GM23338 (cell line): ENCODE measurements at regions not wholly inside any gene's neighbourhood (a gene's known extent, or its start where the extent isn't known, plus 50 kb on each side); places are given as distances from the start of the nearest gene placed in this dataset.

Experiments
- ATAC-seq: fragments of 200-7000 bp; cut with Tn5 transposase; 3 replicates; pipeline ENCODE4 v1.9.1; 2020
- DNase-seq: peaks from one replicate; pipeline ENCODE4 v3.0.0-alpha.2; 2015; ENCODE audit warnings: low spot score
- H2AFZ ChIP-seq: fragments of 200-600 bp; sonication (generic); 2 replicates; pipeline ENCODE4 v1.8.0; 2016; ENCODE audit warnings: antibody characterized with exemption, mild to moderate bottlenecking, moderate library complexity
- H3F3A ChIP-seq: fragments of 200-600 bp; sonication (generic); replicated peaks from 2 replicates; pipeline ENCODE4 v1.8.0; 2017; ENCODE audit warnings: antibody characterized with exemption, mixed run types, low read depth
- H3K27ac ChIP-seq: fragments of 200-600 bp; sonication (generic); 2 replicates; pipeline ENCODE4 v1.6.1; 2016; ENCODE audit warnings: low read depth
- H3K27me3 ChIP-seq: fragments of 200-600 bp; sonication (generic); 2 replicates; pipeline ENCODE4 v1.8.0; 2016; ENCODE audit warnings: mild to moderate bottlenecking, mixed run types, moderate library complexity; ENCODE audit not compliant: insufficient read depth
- H3K36me3 ChIP-seq: fragments of 200-600 bp; sonication (generic); 2 replicates; pipeline ENCODE4 v1.8.0; 2016; ENCODE audit warnings: mild to moderate bottlenecking; ENCODE audit not compliant: insufficient read depth
- H3K4me1 ChIP-seq: fragments of 200-600 bp; sonication (generic); 2 replicates; pipeline ENCODE4 v1.8.0; 2016; ENCODE audit warnings: mild to moderate bottlenecking, moderate library complexity; ENCODE audit not compliant: insufficient read depth
- H3K4me2 ChIP-seq: fragments of 200-600 bp; sonication (generic); 2 replicates; pipeline ENCODE4 v1.7.1; 2017; ENCODE audit warnings: mixed run types
- H3K4me3 ChIP-seq: fragments of 200-600 bp; sonication (generic); 2 replicates; pipeline ENCODE4 v1.6.1; 2016; ENCODE audit warnings: mixed run types
- H3K79me2 ChIP-seq: fragments of 200-600 bp; sonication (generic); replicated peaks from 2 replicates; pipeline ENCODE4 v1.8.0; 2017; ENCODE audit warnings: mild to moderate bottlenecking; ENCODE audit not compliant: insufficient read depth
- H3K9me2 ChIP-seq: fragments of 200-600 bp; sonication (generic); 2 replicates; pipeline ENCODE4 v1.8.0; 2017; ENCODE audit not compliant: insufficient read depth
- H4K20me1 ChIP-seq: fragments of 200-600 bp; sonication (generic); replicated peaks from 2 replicates; pipeline ENCODE4 v1.8.0; 2017; ENCODE audit warnings: mild to moderate bottlenecking; ENCODE audit not compliant: insufficient read depth
- H3K27ac Mint-ChIP-seq: 2 replicates; pipeline ENCODE4 v1.8.0; 2020; ENCODE audit warnings: inconsistent platforms, mild to moderate bottlenecking, moderate library complexity, mixed read lengths
- H3K27me3 Mint-ChIP-seq: 3 replicates; pipeline ENCODE4 v1.8.0; 2022; ENCODE audit warnings: low read depth, mild to moderate bottlenecking, moderate library complexity, mixed read lengths, inconsistent platforms; ENCODE audit not compliant: insufficient read depth, poor library complexity
- H3K36me3 Mint-ChIP-seq: 3 replicates; pipeline ENCODE4 v1.8.0; 2021; ENCODE audit warnings: low read depth, mild to moderate bottlenecking, inconsistent platforms, moderate library complexity, mixed read lengths
- H3K4me1 Mint-ChIP-seq: 3 replicates; pipeline ENCODE4 v1.8.0; 2020; ENCODE audit warnings: mild to moderate bottlenecking, inconsistent platforms, mixed read lengths
- H3K4me3 Mint-ChIP-seq: 3 replicates; pipeline ENCODE4 v1.8.0; 2021; ENCODE audit warnings: moderate library complexity, mild to moderate bottlenecking, inconsistent platforms, mixed read lengths
- H3K9me3 Mint-ChIP-seq: 3 replicates; pipeline ENCODE4 v1.8.0; 2020; ENCODE audit warnings: moderate library complexity, mild to moderate bottlenecking, inconsistent platforms, mixed read lengths
- CREB1 ChIP-seq: fragments of 250-450 bp; sonication (Bioruptor Pico); IDR thresholded peaks from 2 replicates; pipeline ENCODE4 v1.5.0; 2020; ENCODE audit warnings: low read depth, mild to moderate bottlenecking, moderate library complexity
- CTCF ChIP-seq, 2 experiments: fragments of 200-600 bp in 1 of 2; sonication (generic) in 1 of 2; conservative IDR thresholded peaks; 2 replicates each; pipeline versions ENCODE4 v1.5.1 to v1.6.1; 2016 to 2017; ENCODE audit warnings: antibody characterized with exemption in 2 of 2, low read depth in 2 of 2, mild to moderate bottlenecking in 2 of 2, moderate library complexity in 1 of 2
- ETS1 ChIP-seq: IDR thresholded peaks from 2 replicates; pipeline ENCODE4 v1.6.1; 2016; ENCODE audit warnings: antibody characterized with exemption
- EZH2 ChIP-seq: fragments of 200-600 bp; sonication (generic); IDR thresholded peaks from one replicate; pipeline ENCODE4 v1.8.0; 2017; ENCODE audit warnings: antibody characterized with exemption, mild to moderate bottlenecking, low read depth; ENCODE audit not compliant: unreplicated experiment
- EZH2phosphoT487 ChIP-seq: fragments of 200-600 bp; sonication (generic); IDR thresholded peaks from one replicate; pipeline ENCODE4 v1.8.1; 2018; ENCODE audit warnings: antibody characterized with exemption; ENCODE audit not compliant: unreplicated experiment
- JUNB ChIP-seq: IDR thresholded peaks from one replicate; pipeline ENCODE4 v1.6.1; 2016; ENCODE audit warnings: antibody characterized with exemption; ENCODE audit not compliant: unreplicated experiment
- NANOG ChIP-seq: IDR thresholded peaks from 2 replicates; pipeline ENCODE4 v1.6.1; 2016; ENCODE audit warnings: antibody characterized with exemption, borderline replicate concordance
- POLR2AphosphoS5 ChIP-seq: IDR thresholded peaks from 2 replicates; pipeline ENCODE4 v1.6.1; 2016; ENCODE audit warnings: antibody characterized with exemption, low read depth
- REST ChIP-seq: IDR thresholded peaks from one replicate; pipeline ENCODE4 v1.6.1; 2018; ENCODE audit warnings: antibody characterized with exemption; ENCODE audit not compliant: unreplicated experiment
- STAT1 ChIP-seq: IDR thresholded peaks from one replicate; pipeline ENCODE4 v1.6.1; 2016; ENCODE audit warnings: antibody characterized with exemption; ENCODE audit not compliant: unreplicated experiment
- ZNF114 ChIP-seq: fragments of 250-450 bp; sonication (Bioruptor Pico); IDR thresholded peaks from 2 replicates; pipeline ENCODE4 v1.5.0; 2020; ENCODE audit warnings: mild to moderate bottlenecking, moderate library complexity
- ZNF331 ChIP-seq: fragments of 250-450 bp; sonication (Bioruptor Pico); IDR thresholded peaks from 2 replicates; pipeline ENCODE4 v1.5.0; 2020; ENCODE audit warnings: low read depth, mild to moderate bottlenecking, moderate library complexity

- no peak for TF ChIP-seq REST
These were observed 146.1 kb upstream of the RPS23 start (continued) for GRCh38 chr5:82424211-82424610.

- Mint-ChIP-seq H3K27ac (no peak overlapping the region), H3K27me3 (peaks cover 6% of the 10 kb centered on the region), H3K36me3 (no peaks in the 10 kb centered on the region), H3K4me3 (no peak overlapping the region), H3K4me1 (peaks cover 18% of the 10 kb centered on the region), H3K9me3 (no peaks in the 10 kb centered on the region; the same call in 2 of the 3 replicates)
- no peaks in the 10 kb centered on the region; the same call in 1 of the 2 replicates for H3K36me3 ChIP-seq
- no peaks in the 10 kb centered on the region for H4K20me1 ChIP-seq
- H2AFZ ChIP-seq = peak overlapping the region; percentile 63; the same call in 1 of the 2 replicates
- DNase-seq (no peak), ATAC-seq (no peak)
- H3K27ac ChIP-seq = no peak overlapping the region
- H3K4me2 ChIP-seq = no peak overlapping the region
- H3K4me1 ChIP-seq = peaks cover 11% of the 10 kb centered on the region
- no peaks in the 10 kb centered on the region for H3K9me2 ChIP-seq
- no peak overlapping the region for H3K4me3 ChIP-seq
- no peaks in the 10 kb centered on the region for H3F3A ChIP-seq
- H3K27me3 ChIP-seq = no peaks in the 10 kb centered on the region
- no peaks in the 10 kb centered on the region for H3K79me2 ChIP-seq
- no peak for TF ChIP-seq REST
- no peak for TF ChIP-seq ZNF114
- TF ChIP-seq EZH2 = no peak
- no peak for TF ChIP-seq CREB1 (CRISPR knock-in tag)
- TF ChIP-seq EZH2phosphoT487 = no peak
- TF ChIP-seq ETS1 = no peak
- no peak for TF ChIP-seq JUNB
- no peak for TF ChIP-seq STAT1
- TF ChIP-seq NANOG = no peak
- no peak for TF ChIP-seq ZNF331 (CRISPR knock-in tag)
- TF ChIP-seq CTCF (conservative IDR thresholded peaks at IDR 0.05; ENCODE audit: low read depth in 2 of 2) = no peak
- TF ChIP-seq POLR2AphosphoS5 = no peak
These were observed 144.6 kb upstream of the RPS23 start for GRCh38 chr5:82422751-82423181.
